Suprapubic skin (tissue), 4 donors: ENCODE measurements at regions not wholly inside any gene's neighbourhood (a gene's known extent, or its start where the extent isn't known, plus 50 kb on each side); places are given as distances from the start of the nearest gene placed in this dataset.

Source experiments
- DNase-seq, 2 donors: peaks; one replicate each; pipeline ENCODE4 v3.0.0-alpha.2; 2019; ENCODE audit warnings: low spot score in 2 of 2
- H3K27ac ChIP-seq: fragments of 200-600 bp; sonication (generic); one replicate; pipeline ENCODE4 v1.5.1; 2019
- H3K27me3 ChIP-seq: fragments of 200-600 bp; sonication (generic); one replicate; pipeline ENCODE4 v1.5.1; 2019
- H3K36me3 ChIP-seq: fragments of 200-600 bp; sonication (generic); one replicate; pipeline ENCODE4 v1.5.1; 2019
- H3K4me1 ChIP-seq: fragments of 200-600 bp; sonication (generic); one replicate; pipeline ENCODE4 v1.5.1; 2019
- H3K4me3 ChIP-seq: fragments of 200-600 bp; sonication (generic); one replicate; pipeline ENCODE4 v1.5.1; 2019; ENCODE audit warnings: mild to moderate bottlenecking
- H3K9me3 ChIP-seq: fragments of 200-600 bp; sonication (generic); one replicate; pipeline ENCODE4 v1.5.1; 2019
- EP300 ChIP-seq: sonication (generic); formaldehyde crosslinking; IDR thresholded peaks from one replicate; pipeline ENCODE4 v1.6.1; 2017; ENCODE audit warnings: antibody characterized with exemption
- POLR2A ChIP-seq, 2 donors: fragments of 450-650 bp; IDR thresholded peaks; one replicate each; pipeline ENCODE4 v1.6.1; 2017; ENCODE audit warnings: antibody characterized with exemption in 2 of 2, mild to moderate bottlenecking in 2 of 2, moderate library complexity in 2 of 2
- POLR2AphosphoS5 ChIP-seq, 3 donors: sonication (generic); formaldehyde crosslinking; IDR thresholded peaks; one replicate each; pipeline ENCODE4 v1.6.1; 2017; ENCODE audit warnings: antibody characterized with exemption in 3 of 3
- WGBS: methylation state at CpG from one replicate; pipeline ENCODE4 v1.1.5; 2018; 5-methylcytosine and 5-hydroxymethylcytosine counted together
- TF ChIP-seq, protein P1 (sequence below), 2 donors: fragments of 200-600 bp in 1 of 2; fragments of 450-650 bp in 1 of 2; sonication (generic) in 1 of 2; IDR thresholded peaks; one replicate each; pipeline ENCODE4 v1.5.1; 2016 to 2019; ENCODE audit warnings: antibody characterized with exemption in 2 of 2, mild to moderate bottlenecking in 1 of 2, moderate library complexity in 1 of 2

DNA sequence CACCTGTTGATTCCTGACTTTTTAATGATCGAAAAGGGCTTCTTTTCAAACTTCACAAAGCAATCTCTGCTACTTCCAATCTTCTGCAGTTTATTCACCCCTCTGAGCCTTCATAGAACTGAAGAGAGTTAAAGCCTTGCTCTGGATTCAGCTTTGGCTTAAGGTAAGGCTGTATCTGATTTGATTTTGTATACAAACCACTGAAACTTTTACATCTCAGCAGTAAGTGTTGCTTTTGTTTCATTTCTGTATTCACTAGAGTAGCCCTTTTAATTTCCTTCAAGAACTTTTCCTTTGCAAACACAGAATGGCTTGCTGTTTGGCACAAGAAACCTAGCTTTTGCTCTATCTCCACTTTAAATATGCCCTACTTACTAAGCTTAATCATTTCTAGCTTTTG, 1193.0 kb upstream of the GBE1 start:
- peaks cover 16% of the 10 kb centered on the region for H3K9me3 ChIP-seq
- TF ChIP-seq POLR2AphosphoS5 (IDR thresholded peaks at IDR 0.05): no peak
- TF ChIP-seq, protein P1, sequence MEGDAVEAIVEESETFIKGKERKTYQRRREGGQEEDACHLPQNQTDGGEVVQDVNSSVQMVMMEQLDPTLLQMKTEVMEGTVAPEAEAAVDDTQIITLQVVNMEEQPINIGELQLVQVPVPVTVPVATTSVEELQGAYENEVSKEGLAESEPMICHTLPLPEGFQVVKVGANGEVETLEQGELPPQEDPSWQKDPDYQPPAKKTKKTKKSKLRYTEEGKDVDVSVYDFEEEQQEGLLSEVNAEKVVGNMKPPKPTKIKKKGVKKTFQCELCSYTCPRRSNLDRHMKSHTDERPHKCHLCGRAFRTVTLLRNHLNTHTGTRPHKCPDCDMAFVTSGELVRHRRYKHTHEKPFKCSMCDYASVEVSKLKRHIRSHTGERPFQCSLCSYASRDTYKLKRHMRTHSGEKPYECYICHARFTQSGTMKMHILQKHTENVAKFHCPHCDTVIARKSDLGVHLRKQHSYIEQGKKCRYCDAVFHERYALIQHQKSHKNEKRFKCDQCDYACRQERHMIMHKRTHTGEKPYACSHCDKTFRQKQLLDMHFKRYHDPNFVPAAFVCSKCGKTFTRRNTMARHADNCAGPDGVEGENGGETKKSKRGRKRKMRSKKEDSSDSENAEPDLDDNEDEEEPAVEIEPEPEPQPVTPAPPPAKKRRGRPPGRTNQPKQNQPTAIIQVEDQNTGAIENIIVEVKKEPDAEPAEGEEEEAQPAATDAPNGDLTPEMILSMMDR (IDR thresholded peaks at IDR 0.05): no peak
- no peak for TF ChIP-seq POLR2A (IDR thresholded peaks at IDR 0.05)
- DNase-seq: no peak
- no peaks in the 10 kb centered on the region for H3K36me3 ChIP-seq
- H3K4me3 ChIP-seq: no peak overlapping the region
- H3K4me1 ChIP-seq: no peaks in the 10 kb centered on the region
- H3K27me3 ChIP-seq: no peaks in the 10 kb centered on the region
- no peak overlapping the region for H3K27ac ChIP-seq
- WGBS: 93% methylated on average over 1 of the region's 1 CpG

DNA sequence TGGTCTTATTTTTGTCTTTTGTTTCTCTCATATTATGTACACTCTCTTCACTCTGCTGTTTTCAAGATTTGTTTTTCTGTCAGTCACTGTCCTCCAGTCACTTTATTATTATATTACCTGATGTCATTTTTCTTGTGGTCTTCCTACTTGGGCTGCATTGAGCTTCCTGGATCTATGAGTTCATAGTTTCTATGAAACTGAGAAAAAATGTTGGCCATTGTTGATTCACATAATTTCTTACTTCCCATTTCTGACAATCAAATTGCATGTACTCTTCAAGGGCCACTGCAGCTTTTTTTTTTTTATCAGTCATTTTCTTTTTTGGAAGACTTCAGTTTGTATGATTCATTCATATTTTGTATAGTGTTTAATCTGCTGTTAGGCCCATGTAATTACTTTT, 1180.6 kb upstream of the GBE1 start:
- no peak for DNase-seq
- TF ChIP-seq EP300 (no peak), POLR2A (IDR thresholded peaks at IDR 0.05) (no peak), POLR2AphosphoS5 (IDR thresholded peaks at IDR 0.05) (no peak)
- TF ChIP-seq, protein P1 (IDR thresholded peaks at IDR 0.05): no peak
- Histone ChIP-seq H3K4me3 (no peak overlapping the region), H3K27me3 (no peaks in the 10 kb centered on the region), H3K36me3 (no peaks in the 10 kb centered on the region), H3K4me1 (no peaks in the 10 kb centered on the region), H3K9me3 (peaks cover 13% of the 10 kb centered on the region), H3K27ac (no peak overlapping the region)

DNA sequence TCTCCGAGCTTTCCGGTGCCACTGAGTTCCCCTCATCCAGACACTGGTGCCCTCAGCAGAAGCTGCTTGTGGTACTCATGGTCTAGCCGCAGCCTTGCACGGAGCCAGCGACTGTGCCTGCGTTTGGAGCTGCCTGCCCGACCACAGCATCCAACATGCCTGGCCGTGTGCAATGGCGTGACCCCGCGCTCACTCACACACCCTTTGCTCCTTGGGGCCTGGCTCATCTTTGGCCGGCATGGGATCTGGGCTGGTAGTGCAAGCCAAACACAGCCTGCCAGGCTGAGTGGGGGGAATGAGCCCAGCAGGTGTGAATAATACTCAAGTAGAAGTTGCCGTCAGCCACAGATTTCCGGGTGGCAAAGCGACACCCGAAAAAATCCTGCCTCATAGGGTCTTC, 1178.7 kb upstream of the GBE1 start:
- Histone ChIP-seq H3K36me3 (no peaks in the 10 kb centered on the region), H3K4me1 (no peaks in the 10 kb centered on the region), H3K9me3 (peaks cover 9% of the 10 kb centered on the region), H3K27me3 (no peaks in the 10 kb centered on the region), H3K4me3 (no peak overlapping the region), H3K27ac (no peak overlapping the region)
- 100% methylated on average over 5 of the region's 16 CpGs for WGBS
- DNase-seq: peak in 1 of 2 donors; percentile 27
- no peak for TF ChIP-seq POLR2A (IDR thresholded peaks at IDR 0.05)
- no peak for TF ChIP-seq POLR2AphosphoS5 (IDR thresholded peaks at IDR 0.05)
- TF ChIP-seq, protein P1 (IDR thresholded peaks at IDR 0.05): no peak
- no peak for TF ChIP-seq EP300

DNA sequence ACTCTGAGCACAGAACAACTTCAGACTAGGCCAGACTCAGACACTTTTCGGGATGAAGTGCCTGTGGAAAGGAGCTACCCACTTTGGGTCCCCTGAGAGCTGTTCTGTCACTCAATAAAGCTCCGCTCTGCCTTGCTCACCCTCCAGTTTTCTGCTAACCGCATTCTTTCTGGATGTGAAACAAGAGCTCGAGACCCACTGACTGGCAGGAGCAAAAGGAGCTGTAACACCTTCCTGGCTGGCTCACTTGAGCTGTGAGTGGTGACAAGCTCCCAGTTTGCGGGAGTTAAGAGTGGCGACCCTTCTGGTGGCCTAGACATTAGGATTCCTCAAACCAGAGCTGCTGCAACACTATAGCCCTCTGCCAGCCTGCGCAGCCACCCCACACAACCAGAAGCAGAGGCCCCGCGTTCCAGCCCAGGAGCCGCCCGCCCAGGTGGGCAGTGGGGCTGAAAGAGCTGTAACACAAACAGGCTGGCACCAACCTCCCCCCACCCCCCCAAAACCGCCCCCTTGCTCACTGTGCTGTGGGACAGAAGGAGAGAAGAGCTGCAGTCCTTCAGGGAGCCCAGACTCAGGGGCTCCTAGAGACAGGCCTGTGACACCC, 1178.1 kb upstream of the GBE1 start:
- Histone ChIP-seq H3K27ac (no peak overlapping the region), H3K4me3 (no peak overlapping the region), H3K36me3 (no peaks in the 10 kb centered on the region), H3K4me1 (no peaks in the 10 kb centered on the region), H3K9me3 (peaks cover 8% of the 10 kb centered on the region), H3K27me3 (no peaks in the 10 kb centered on the region)
- no peak for TF ChIP-seq EP300
- TF ChIP-seq, protein P1 (IDR thresholded peaks at IDR 0.05): no peak
- TF ChIP-seq POLR2AphosphoS5 (IDR thresholded peaks at IDR 0.05): no peak
- TF ChIP-seq POLR2A (IDR thresholded peaks at IDR 0.05): no peak
- DNase-seq: peak in 1 of 2 donors; percentile 18
- WGBS: 89% methylated on average over 3 of the region's 12 CpGs

DNA sequence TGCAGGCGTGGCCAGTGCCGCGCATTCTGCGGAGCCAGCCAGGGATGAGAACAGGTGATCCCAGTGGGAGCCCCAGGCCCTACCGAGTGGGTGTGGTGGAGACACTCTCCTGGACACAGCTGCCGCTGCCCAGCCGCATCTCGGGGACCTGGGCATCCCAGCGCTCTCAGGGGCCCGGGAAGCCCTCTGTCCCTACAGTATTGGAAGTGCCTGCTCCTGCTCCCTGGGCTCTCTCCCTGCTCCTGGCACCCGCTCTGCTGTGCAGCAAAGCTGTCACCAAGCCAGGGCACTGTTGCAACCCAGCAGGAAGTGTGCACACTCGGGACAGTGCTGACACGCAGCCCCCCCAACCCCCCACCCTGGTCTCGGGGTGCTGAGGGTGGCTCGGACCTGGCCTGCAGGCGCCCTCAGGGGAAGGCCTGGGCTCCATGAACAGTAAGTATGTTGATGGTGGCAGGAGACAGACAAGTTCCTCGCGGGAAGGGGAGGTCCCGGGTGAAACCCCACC, 1177.4 kb upstream of the GBE1 start:
- TF ChIP-seq, protein P1 (IDR thresholded peaks at IDR 0.05): no peak
- TF ChIP-seq POLR2AphosphoS5 (IDR thresholded peaks at IDR 0.05): no peak
- no peak for TF ChIP-seq EP300
- TF ChIP-seq POLR2A (IDR thresholded peaks at IDR 0.05): no peak
- Histone ChIP-seq H3K27me3 (no peaks in the 10 kb centered on the region), H3K36me3 (no peaks in the 10 kb centered on the region), H3K9me3 (peaks cover 8% of the 10 kb centered on the region), H3K27ac (no peak overlapping the region), H3K4me3 (no peak overlapping the region), H3K4me1 (no peaks in the 10 kb centered on the region)
- 95% methylated on average over 4 of the region's 19 CpGs for WGBS
- DNase-seq: peak; percentile 38 to 67
